ENCODE measurements at regions not wholly inside any gene's neighbourhood (a gene's known extent, or its start where the extent isn't known, plus 50 kb on each side); places are given as distances from the start of the nearest gene placed in this dataset.

DNA sequence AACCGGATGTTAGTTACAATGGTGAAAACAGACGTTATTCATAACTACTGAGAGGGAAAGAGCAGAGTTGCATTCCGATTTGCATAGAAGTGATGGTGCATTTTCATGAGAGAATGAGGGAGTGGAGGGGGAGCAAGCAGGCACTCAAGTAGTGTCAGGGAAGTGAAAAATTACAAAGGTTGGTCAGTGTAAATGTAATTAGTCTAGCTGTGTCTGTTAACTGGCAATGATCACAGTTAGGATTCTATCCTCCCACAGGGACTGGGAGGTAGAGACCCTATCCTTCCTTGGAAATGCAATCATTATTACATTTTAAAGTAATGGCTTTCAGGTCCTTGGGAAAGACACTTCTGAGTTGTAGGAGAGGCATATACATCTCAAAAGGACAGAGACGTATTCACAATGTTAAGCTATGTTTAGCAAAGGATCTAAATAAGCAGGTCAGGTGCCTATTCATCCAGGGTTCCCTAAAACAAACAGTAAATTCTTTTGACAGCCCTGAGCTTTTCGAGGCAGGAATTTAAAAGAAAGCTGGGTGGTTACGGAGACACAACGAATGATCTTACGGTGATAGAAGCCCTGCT, 1671.8 kb upstream of the DDX18 start:
- TF ChIP-seq, protein P1, sequence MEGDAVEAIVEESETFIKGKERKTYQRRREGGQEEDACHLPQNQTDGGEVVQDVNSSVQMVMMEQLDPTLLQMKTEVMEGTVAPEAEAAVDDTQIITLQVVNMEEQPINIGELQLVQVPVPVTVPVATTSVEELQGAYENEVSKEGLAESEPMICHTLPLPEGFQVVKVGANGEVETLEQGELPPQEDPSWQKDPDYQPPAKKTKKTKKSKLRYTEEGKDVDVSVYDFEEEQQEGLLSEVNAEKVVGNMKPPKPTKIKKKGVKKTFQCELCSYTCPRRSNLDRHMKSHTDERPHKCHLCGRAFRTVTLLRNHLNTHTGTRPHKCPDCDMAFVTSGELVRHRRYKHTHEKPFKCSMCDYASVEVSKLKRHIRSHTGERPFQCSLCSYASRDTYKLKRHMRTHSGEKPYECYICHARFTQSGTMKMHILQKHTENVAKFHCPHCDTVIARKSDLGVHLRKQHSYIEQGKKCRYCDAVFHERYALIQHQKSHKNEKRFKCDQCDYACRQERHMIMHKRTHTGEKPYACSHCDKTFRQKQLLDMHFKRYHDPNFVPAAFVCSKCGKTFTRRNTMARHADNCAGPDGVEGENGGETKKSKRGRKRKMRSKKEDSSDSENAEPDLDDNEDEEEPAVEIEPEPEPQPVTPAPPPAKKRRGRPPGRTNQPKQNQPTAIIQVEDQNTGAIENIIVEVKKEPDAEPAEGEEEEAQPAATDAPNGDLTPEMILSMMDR (IDR thresholded peaks at IDR 0.05): no peak
- no peaks in the 10 kb centered on the region for H3K4me1 ChIP-seq (ENCODE audit: control insufficient read depth in 1 of 2, insufficient read depth in 2 of 2, low read length in 2 of 2)
- Mint-ChIP-seq H3K27ac (no peak overlapping the region), H3K36me3 (no peaks in the 10 kb centered on the region), H3K9me3 (peaks cover 0 to 20% (median 7%) of the 10 kb centered on the region in 7 donors), H3K4me3 (no peak overlapping the region), H3K4me1 (no peaks in the 10 kb centered on the region), H3K27me3 (ENCODE audit: low read depth in 3 of 3) (no peaks in the 10 kb centered on the region)
- no peaks in the 10 kb centered on the region for H4K20me1 ChIP-seq (ENCODE audit: insufficient read depth, low read length)
- H3K9ac ChIP-seq (ENCODE audit: insufficient read depth, low read length, poor library complexity, severe bottlenecking): no peak overlapping the region
- H3K9me3 ChIP-seq (replicated peaks in 1 of 2; ENCODE audit: control insufficient read depth in 1 of 2, insufficient read depth in 1 of 2, low read length in 2 of 2): peaks cover 7 to 22% of the 10 kb centered on the region in 2 donors
- no peaks in the 10 kb centered on the region for H3K27me3 ChIP-seq (ENCODE audit: control insufficient read depth in 2 of 2, insufficient read depth in 2 of 2, low read length in 2 of 2)
- H3K36me3 ChIP-seq (replicated peaks in 1 of 2; ENCODE audit: control insufficient read depth in 1 of 2, insufficient read depth in 2 of 2, low read length in 2 of 2): no peaks in the 10 kb centered on the region
- no peaks in the 10 kb centered on the region for H3K79me2 ChIP-seq (ENCODE audit: insufficient read depth, low read length)
- H3K4me3 ChIP-seq (replicated peaks in 1 of 3; ENCODE audit: low read depth in 2 of 3, low read length in 3 of 3): no peak overlapping the region
- 44% methylated on average over 8 of the region's 8 CpGs for WGBS (ENCODE audit: insufficient coverage)
- no peak overlapping the region for H3K27ac ChIP-seq (ENCODE audit: low read depth in 1 of 2, low read length in 2 of 2)
- DNase-seq: no peak
- intact Hi-C loops (cut with micrococcal nuclease): no loop called here
- H2AFZ ChIP-seq (ENCODE audit: insufficient read depth, low read depth, low read length, poor library complexity, severe bottlenecking): no peak overlapping the region
- H3K4me2 ChIP-seq (replicated peaks; ENCODE audit: extremely low read depth, low read length, poor library complexity, severe bottlenecking): no peak overlapping the region

DNA sequence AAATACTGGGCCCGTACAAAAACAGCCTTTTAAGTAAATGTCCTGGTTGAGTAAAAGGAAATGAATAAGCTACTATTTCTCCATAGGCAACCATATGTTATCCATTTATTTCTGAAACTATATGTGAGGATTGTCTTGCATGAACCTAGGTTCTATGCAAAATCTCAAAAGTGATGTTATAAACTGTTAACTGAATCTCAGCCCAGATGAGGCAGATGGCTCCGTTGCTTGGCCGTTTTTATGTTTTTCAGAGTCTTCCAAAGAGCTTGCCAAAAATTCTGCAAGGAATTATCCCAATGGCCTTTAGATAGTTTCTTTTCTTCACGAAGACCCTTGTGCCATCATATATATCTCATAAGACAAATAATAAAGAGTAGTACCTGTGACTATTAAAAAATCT, 1669.5 kb upstream of the DDX18 start:
- Mint-ChIP-seq H3K27me3 (ENCODE audit: low read depth in 3 of 3) (no peaks in the 10 kb centered on the region), H3K4me1 (no peaks in the 10 kb centered on the region), H3K27ac (no peak overlapping the region), H3K36me3 (no peaks in the 10 kb centered on the region), H3K4me3 (no peak overlapping the region), H3K9me3 (peaks cover 0 to 13% (median 4%) of the 10 kb centered on the region in 7 donors)
- no CpG with 5 or more reads among the region's 4 CpGs for WGBS (ENCODE audit: insufficient coverage)
- peaks cover under 1 to 13% of the 10 kb centered on the region in 2 donors for H3K9me3 ChIP-seq (replicated peaks in 1 of 2; ENCODE audit: control insufficient read depth in 1 of 2, insufficient read depth in 1 of 2, low read length in 2 of 2)
- no peak for DNase-seq
- no peak overlapping the region for H2AFZ ChIP-seq (ENCODE audit: insufficient read depth, low read depth, low read length, poor library complexity, severe bottlenecking)
- TF ChIP-seq, protein P1 (IDR thresholded peaks at IDR 0.05): no peak
- no peaks in the 10 kb centered on the region for H3K79me2 ChIP-seq (ENCODE audit: insufficient read depth, low read length)
- no peak overlapping the region for H3K4me2 ChIP-seq (replicated peaks; ENCODE audit: extremely low read depth, low read length, poor library complexity, severe bottlenecking)
- no peak overlapping the region for H3K27ac ChIP-seq (ENCODE audit: low read depth in 1 of 2, low read length in 2 of 2)
- no peaks in the 10 kb centered on the region for H3K36me3 ChIP-seq (replicated peaks in 1 of 2; ENCODE audit: control insufficient read depth in 1 of 2, insufficient read depth in 2 of 2, low read length in 2 of 2)
- H3K4me3 ChIP-seq (replicated peaks in 1 of 3; ENCODE audit: low read depth in 2 of 3, low read length in 3 of 3): no peak overlapping the region
- no peaks in the 10 kb centered on the region for H3K4me1 ChIP-seq (ENCODE audit: control insufficient read depth in 1 of 2, insufficient read depth in 2 of 2, low read length in 2 of 2)
- no peaks in the 10 kb centered on the region for H3K27me3 ChIP-seq (ENCODE audit: control insufficient read depth in 2 of 2, insufficient read depth in 2 of 2, low read length in 2 of 2)
- intact Hi-C loops (cut with micrococcal nuclease): no loop called here
- H3K9ac ChIP-seq (ENCODE audit: insufficient read depth, low read length, poor library complexity, severe bottlenecking): no peak overlapping the region
- H4K20me1 ChIP-seq (ENCODE audit: insufficient read depth, low read length): no peaks in the 10 kb centered on the region
